ENCODE measurements at regions not wholly inside any gene's neighbourhood (a gene's known extent, or its start where the extent isn't known, plus 50 kb on each side); places are given as distances from the start of the nearest gene placed in this dataset.

DNA sequence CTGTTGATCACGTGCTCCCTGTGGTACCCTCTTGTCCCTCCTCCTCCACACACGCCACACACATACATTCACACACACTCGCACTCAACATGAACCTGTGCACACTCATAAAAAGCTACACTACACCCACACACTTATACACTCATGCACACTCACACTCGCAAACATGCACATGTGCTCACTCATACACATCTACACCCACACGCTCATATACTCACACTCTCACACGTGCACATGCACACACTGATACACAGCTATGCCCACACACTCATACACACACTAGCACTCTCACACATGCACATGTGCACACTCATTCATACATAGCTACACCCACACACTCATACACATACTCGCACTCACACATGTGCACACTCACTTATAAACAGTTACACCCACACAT lies 113.6 kb downstream of the LRATD1 start:
- TF ChIP-seq, protein P1, sequence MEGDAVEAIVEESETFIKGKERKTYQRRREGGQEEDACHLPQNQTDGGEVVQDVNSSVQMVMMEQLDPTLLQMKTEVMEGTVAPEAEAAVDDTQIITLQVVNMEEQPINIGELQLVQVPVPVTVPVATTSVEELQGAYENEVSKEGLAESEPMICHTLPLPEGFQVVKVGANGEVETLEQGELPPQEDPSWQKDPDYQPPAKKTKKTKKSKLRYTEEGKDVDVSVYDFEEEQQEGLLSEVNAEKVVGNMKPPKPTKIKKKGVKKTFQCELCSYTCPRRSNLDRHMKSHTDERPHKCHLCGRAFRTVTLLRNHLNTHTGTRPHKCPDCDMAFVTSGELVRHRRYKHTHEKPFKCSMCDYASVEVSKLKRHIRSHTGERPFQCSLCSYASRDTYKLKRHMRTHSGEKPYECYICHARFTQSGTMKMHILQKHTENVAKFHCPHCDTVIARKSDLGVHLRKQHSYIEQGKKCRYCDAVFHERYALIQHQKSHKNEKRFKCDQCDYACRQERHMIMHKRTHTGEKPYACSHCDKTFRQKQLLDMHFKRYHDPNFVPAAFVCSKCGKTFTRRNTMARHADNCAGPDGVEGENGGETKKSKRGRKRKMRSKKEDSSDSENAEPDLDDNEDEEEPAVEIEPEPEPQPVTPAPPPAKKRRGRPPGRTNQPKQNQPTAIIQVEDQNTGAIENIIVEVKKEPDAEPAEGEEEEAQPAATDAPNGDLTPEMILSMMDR (IDR thresholded peaks at IDR 0.05; ENCODE audit: control extremely low read depth, extremely low read depth, low read depth, missing control alignments): no peak
- ChIA-PET CTCF (interaction anchor here (1.1 kb wide), 1 partner anchor 23 kb away, joined by 4 read pairs; no protein-coding TSS in a partner anchor), POLR2A (no interaction called here)
- no peak for DNase-seq (ENCODE audit: extremely low spot score)

GRCh38 chr2:14747447-14747846 lies 114.9 kb downstream of the LRATD1 start:
- CTCF ChIA-PET: no interaction called here
- no peak for DNase-seq (ENCODE audit: extremely low spot score)
- POLR2A ChIA-PET: no interaction called here
- TF ChIP-seq, protein P1 (IDR thresholded peaks at IDR 0.05; ENCODE audit: control extremely low read depth, extremely low read depth, low read depth, missing control alignments): no peak

- DNase-seq (ENCODE audit: extremely low spot score): no peak
- TF ChIP-seq, protein P1 (IDR thresholded peaks at IDR 0.05; ENCODE audit: control extremely low read depth, extremely low read depth, low read depth, missing control alignments): no peak
- CTCF ChIA-PET: interaction anchor here (1.0 kb wide), 1 partner anchor 12 kb away, joined by 3 read pairs; no protein-coding TSS in a partner anchor
- POLR2A ChIA-PET: no interaction called here
Measured at GRCh38 chr2:14749884-14750283, 117.4 kb downstream of the LRATD1 start.

DNA sequence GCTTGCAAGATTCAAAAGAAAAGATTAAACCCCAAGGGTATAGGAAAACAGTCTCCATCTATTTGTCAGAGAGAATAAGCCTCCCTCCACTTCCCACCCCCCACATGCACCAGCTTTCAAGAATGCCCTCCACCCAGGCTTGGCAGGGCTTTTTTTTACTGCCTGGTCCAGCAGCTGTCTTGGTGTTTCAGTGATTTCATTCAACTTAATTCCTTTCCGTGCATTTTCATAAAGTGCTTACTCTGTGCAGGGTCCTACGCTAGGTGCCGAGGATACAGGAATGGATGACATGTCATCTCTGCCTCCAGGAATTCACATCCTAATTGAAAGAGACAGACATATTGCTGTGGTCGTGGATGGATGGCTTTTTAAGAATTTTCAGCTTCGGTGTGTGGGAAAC lies 117.9 kb downstream of the LRATD1 start:
- POLR2A ChIA-PET: no interaction called here
- TF ChIP-seq, protein P1 (IDR thresholded peaks at IDR 0.05; ENCODE audit: control extremely low read depth, extremely low read depth, low read depth, missing control alignments): no peak
- CTCF ChIA-PET: interaction anchor here (1.0 kb wide), 1 partner anchor 12 kb away, joined by 3 read pairs; no protein-coding TSS in a partner anchor
- no peak for DNase-seq (ENCODE audit: extremely low spot score)

- no peak for DNase-seq (ENCODE audit: extremely low spot score)
- CTCF ChIA-PET: no interaction called here
- TF ChIP-seq, protein P1 (IDR thresholded peaks at IDR 0.05; ENCODE audit: control extremely low read depth, extremely low read depth, low read depth, missing control alignments): no peak
- POLR2A ChIA-PET: no interaction called here
Measured at GRCh38 chr2:14751581-14751980, 119.1 kb downstream of the LRATD1 start.

GRCh38 chr2:14752295-14752694 lies 119.8 kb downstream of the LRATD1 start:
- ChIA-PET CTCF (interaction anchor here (1.1 to 1.3 kb wide), 2 partner anchors 13 to 14 kb away, joined by 3 read pairs; no protein-coding TSS in a partner anchor), POLR2A (no interaction called here)
- DNase-seq (ENCODE audit: extremely low spot score): no peak
- TF ChIP-seq, protein P1 (IDR thresholded peaks at IDR 0.05; ENCODE audit: control extremely low read depth, extremely low read depth, low read depth, missing control alignments): no peak
